ENCODE measurements at regions not wholly inside any gene's neighbourhood (a gene's known extent, or its start where the extent isn't known, plus 50 kb on each side); places are given as distances from the start of the nearest gene placed in this dataset.
"Not testable (repeated sequence)": the region's sequence is repeated elsewhere in the genome, so short reads cannot be mapped to it uniquely, and the experiment has no call there.

GRCh38 chr3:181327349-181327748, 337.8 kb upstream of the DNAJC19 start:
- CTCF ChIA-PET, result interaction anchor here (0.6 to 3.0 kb wide), 20 partner anchors 10 to 373 kb away, joined by 3 to 47 read pairs (median 4); no protein-coding TSS in a partner anchor
- no peak for TF ChIP-seq CTCF (IDR thresholded peaks at IDR 0.05; ENCODE audit: low read depth, low read length)

GRCh38 chr3:181326637-181327223, 337.2 kb upstream of the DNAJC19 start:
- no peak for DNase-seq (ENCODE audit: low read depth, low spot score)
- peak; percentile 69 for TF ChIP-seq CTCF (IDR thresholded peaks at IDR 0.05; ENCODE audit: low read depth, low read length)
- ChIA-PET CTCF (interaction anchor here (0.6 to 3.0 kb wide), 23 partner anchors 10 to 1357 kb away, joined by 3 to 47 read pairs (median 4); no protein-coding TSS in a partner anchor), POLR2A (no interaction called here)
- Histone ChIP-seq H3K27me3 (ENCODE audit: control insufficient read depth, insufficient read depth, low read length) (no peaks in the 10 kb centered on the region), H3K9me3 (ENCODE audit: control insufficient read depth, insufficient read depth, low read length) (no peaks in the 10 kb centered on the region), H3K4me3 (ENCODE audit: low read depth, low read length) (no peak overlapping the region), H3K27ac (ENCODE audit: low read depth, low read length) (no peak overlapping the region)

More at GRCh38 chr3:181327349-181327748, 337.8 kb upstream of the DNAJC19 start:
- POLR2A ChIA-PET, result no interaction called here
- Histone ChIP-seq H3K27me3 (ENCODE audit: control insufficient read depth, insufficient read depth, low read length) (no peaks in the 10 kb centered on the region), H3K27ac (ENCODE audit: low read depth, low read length) (no peak overlapping the region), H3K9me3 (ENCODE audit: control insufficient read depth, insufficient read depth, low read length) (no peaks in the 10 kb centered on the region), H3K4me3 (ENCODE audit: low read depth, low read length) (no peak overlapping the region)
- no peak for DNase-seq (ENCODE audit: low read depth, low spot score)

GRCh38 chr3:181324516-181324915, 335.0 kb upstream of the DNAJC19 start:
- POLR2A ChIA-PET; H3K4me3 ChIP-seq (ENCODE audit: low read depth, low read length); H3K27ac ChIP-seq (ENCODE audit: low read depth, low read length); DNase-seq (ENCODE audit: low read depth, low spot score); H3K27me3 ChIP-seq (ENCODE audit: control insufficient read depth, insufficient read depth, low read length); H3K9me3 ChIP-seq (ENCODE audit: control insufficient read depth, insufficient read depth, low read length): not testable (repeated sequence)
- CTCF ChIA-PET, result interaction anchor here (1.0 to 3.0 kb wide), 2 partner anchors 376 to 377 kb away, joined by 3 to 47 read pairs; no protein-coding TSS in a partner anchor

GRCh38 chr3:181318321-181318720, 328.8 kb upstream of the DNAJC19 start:
- ChIA-PET CTCF (interaction anchor here (4.2 kb wide), 1 partner anchor 8 kb away, joined by 17 read pairs; no protein-coding TSS in a partner anchor), POLR2A (no interaction called here)
- DNase-seq (ENCODE audit: low read depth, low spot score), result no peak
- no peak for TF ChIP-seq CTCF (IDR thresholded peaks at IDR 0.05; ENCODE audit: low read depth, low read length)
- Histone ChIP-seq H3K27me3 (ENCODE audit: control insufficient read depth, insufficient read depth, low read length) (peaks cover 2% of the 10 kb centered on the region), H3K9me3 (ENCODE audit: control insufficient read depth, insufficient read depth, low read length) (no peaks in the 10 kb centered on the region), H3K4me3 (ENCODE audit: low read depth, low read length) (no peak overlapping the region), H3K27ac (ENCODE audit: low read depth, low read length) (no peak overlapping the region)

GRCh38 chr3:181317508-181317907, 328.0 kb upstream of the DNAJC19 start:
- CTCF ChIA-PET, result interaction anchor here (4.2 kb wide), 1 partner anchor 9 kb away, joined by 17 read pairs; no protein-coding TSS in a partner anchor
- H3K27ac ChIP-seq (ENCODE audit: low read depth, low read length), result no peak overlapping the region
- POLR2A ChIA-PET, result interaction anchor here (0.6 kb wide), 1 partner anchor 108 kb away, joined by 3 read pairs; no protein-coding TSS in a partner anchor
- no peak overlapping the region for H3K4me3 ChIP-seq (ENCODE audit: low read depth, low read length)
- DNase-seq (ENCODE audit: low read depth, low spot score), result no peak
- H3K27me3 ChIP-seq (ENCODE audit: control insufficient read depth, insufficient read depth, low read length), result peaks cover 2% of the 10 kb centered on the region
- TF ChIP-seq CTCF (IDR thresholded peaks at IDR 0.05; ENCODE audit: low read depth, low read length), result no peak
- H3K9me3 ChIP-seq (ENCODE audit: control insufficient read depth, insufficient read depth, low read length), result no peaks in the 10 kb centered on the region

Data from AG04450 (cell line).